Esophagus muscularis mucosa (tissue), 3 donors: ENCODE measurements at regions not wholly inside any gene's neighbourhood (a gene's known extent, or its start where the extent isn't known, plus 50 kb on each side); places are given as distances from the start of the nearest gene placed in this dataset.

Experiments
- POLR2A ChIP-seq: fragments of 450-650 bp; IDR thresholded peaks from one replicate; pipeline ENCODE4 v1.6.1; 2017; ENCODE audit warnings: antibody characterized with exemption, moderate library complexity, mild to moderate bottlenecking, low read depth
- POLR2AphosphoS5 ChIP-seq, 2 donors: sonication (generic); formaldehyde crosslinking; IDR thresholded peaks; one replicate each; pipeline ENCODE4 v1.6.1; 2017; ENCODE audit warnings: antibody characterized with exemption in 2 of 2
- TF ChIP-seq, protein P1 (sequence below), 3 experiments: fragments of 200-600 bp in 2 of 3; fragments of 450-650 bp in 1 of 3; sonication (generic) in 2 of 3; IDR thresholded peaks; one replicate each; pipeline ENCODE4 v1.5.1; 2017 to 2019; ENCODE audit warnings: antibody characterized with exemption in 3 of 3, mild to moderate bottlenecking in 2 of 3, moderate library complexity in 1 of 3

DNA sequence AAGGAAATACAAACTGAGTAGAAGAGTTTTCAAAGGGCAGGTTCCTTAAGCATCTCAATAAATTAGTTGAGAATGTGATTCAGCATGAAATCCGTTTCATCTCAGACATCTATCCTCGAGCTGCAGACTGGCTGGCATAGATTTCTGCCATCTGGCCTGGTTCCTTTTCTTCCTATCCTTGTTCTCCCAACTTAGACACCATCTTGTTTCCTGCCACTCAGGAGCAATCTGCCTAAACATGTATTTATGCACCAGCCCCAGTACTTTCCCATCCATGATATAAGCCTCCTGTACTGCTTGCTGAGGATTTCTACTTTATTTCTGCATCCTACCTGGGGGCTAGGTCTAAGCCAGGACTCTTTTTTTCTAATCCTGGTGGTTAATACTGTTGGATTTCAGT lies 359.1 kb upstream of the C11orf87 start:
- TF ChIP-seq POLR2A (no peak), POLR2AphosphoS5 (IDR thresholded peaks at IDR 0.05) (no peak)
- TF ChIP-seq, protein P1, sequence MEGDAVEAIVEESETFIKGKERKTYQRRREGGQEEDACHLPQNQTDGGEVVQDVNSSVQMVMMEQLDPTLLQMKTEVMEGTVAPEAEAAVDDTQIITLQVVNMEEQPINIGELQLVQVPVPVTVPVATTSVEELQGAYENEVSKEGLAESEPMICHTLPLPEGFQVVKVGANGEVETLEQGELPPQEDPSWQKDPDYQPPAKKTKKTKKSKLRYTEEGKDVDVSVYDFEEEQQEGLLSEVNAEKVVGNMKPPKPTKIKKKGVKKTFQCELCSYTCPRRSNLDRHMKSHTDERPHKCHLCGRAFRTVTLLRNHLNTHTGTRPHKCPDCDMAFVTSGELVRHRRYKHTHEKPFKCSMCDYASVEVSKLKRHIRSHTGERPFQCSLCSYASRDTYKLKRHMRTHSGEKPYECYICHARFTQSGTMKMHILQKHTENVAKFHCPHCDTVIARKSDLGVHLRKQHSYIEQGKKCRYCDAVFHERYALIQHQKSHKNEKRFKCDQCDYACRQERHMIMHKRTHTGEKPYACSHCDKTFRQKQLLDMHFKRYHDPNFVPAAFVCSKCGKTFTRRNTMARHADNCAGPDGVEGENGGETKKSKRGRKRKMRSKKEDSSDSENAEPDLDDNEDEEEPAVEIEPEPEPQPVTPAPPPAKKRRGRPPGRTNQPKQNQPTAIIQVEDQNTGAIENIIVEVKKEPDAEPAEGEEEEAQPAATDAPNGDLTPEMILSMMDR (IDR thresholded peaks at IDR 0.05): no peak
